ENCODE measurements at regions not wholly inside any gene's neighbourhood (a gene's known extent, or its start where the extent isn't known, plus 50 kb on each side); places are given as distances from the start of the nearest gene placed in this dataset.

GRCh38 chr10:110364531-110364937 is 59.8 kb upstream of the SMNDC1 start:
- no peak for ATAC-seq (replicated peaks in 6 of 8)
- Histone ChIP-seq H3K27ac (no peak overlapping the region), H3K4me3 (no peak overlapping the region), H3K4me1 (replicated peaks in 1 of 2) (peaks cover 0 to 2% of the 10 kb centered on the region in 2 donors)
- WGBS, 10 experiments = 40 to 58% methylated on average over 1 to 2 of the region's 3 CpGs; no CpG with 5 or more reads in 8 of the 10 experiments
- in situ Hi-C loops (cut with MboI; ENCODE audit: low pct_unique_long_range_greater_than_20kb in 2 of 9, low sequenced_read_pairs in 9 of 9, unreplicated experiment in 9 of 9) = loop anchor here in 2 of 9 experiments (25.0 kb wide), 1 partner anchor 173 kb away; no protein-coding TSS in a partner anchor

GRCh38 chr10:110365356-110366143 is 60.8 kb upstream of the SMNDC1 start:
- no peak for ATAC-seq (replicated peaks in 6 of 8)
- Histone ChIP-seq H3K4me3 (no peak overlapping the region), H3K4me1 (replicated peaks in 1 of 2) (peaks cover 0 to 2% of the 10 kb centered on the region in 2 donors), H3K27ac (no peak overlapping the region)
- in situ Hi-C loops (cut with MboI; ENCODE audit: low pct_unique_long_range_greater_than_20kb in 2 of 9, low sequenced_read_pairs in 9 of 9, unreplicated experiment in 9 of 9) = loop anchor here in 2 of 9 experiments (25.0 kb wide), 1 partner anchor 172 kb away; no protein-coding TSS in a partner anchor
- 83 to 100% (median 100%) methylated on average over 1 to 4 of the region's 9 CpGs; no CpG with 5 or more reads in 2 of the 10 experiments for WGBS, 10 experiments

DNA sequence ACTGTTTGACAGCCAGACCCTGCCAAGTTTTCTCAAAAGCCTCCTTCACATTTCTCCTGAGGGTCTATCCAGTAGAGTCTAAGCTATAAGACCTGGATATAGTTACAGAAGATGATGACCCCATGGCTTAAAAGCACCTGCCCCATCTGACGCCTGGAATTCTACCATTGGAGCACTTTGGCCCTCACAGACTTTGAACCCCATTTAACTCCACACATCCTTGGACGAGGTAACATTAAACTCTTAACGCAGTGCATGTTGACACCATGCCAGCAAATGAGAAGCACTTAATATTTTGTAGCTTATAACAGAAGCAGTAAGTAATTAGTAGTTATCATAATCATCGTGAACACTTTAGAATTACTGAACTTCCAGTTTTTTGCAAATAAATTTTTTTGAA is 61.9 kb upstream of the SMNDC1 start:
- in situ Hi-C loops (cut with MboI; ENCODE audit: low pct_unique_long_range_greater_than_20kb in 2 of 9, low sequenced_read_pairs in 9 of 9, unreplicated experiment in 9 of 9) = loop anchor here in 2 of 9 experiments (25.0 kb wide), 1 partner anchor 171 kb away; no protein-coding TSS in a partner anchor
- Histone ChIP-seq H3K27ac (no peak overlapping the region), H3K4me3 (no peak overlapping the region), H3K4me1 (replicated peaks in 1 of 2) (peaks cover 0 to 2% of the 10 kb centered on the region in 2 donors)
- WGBS, 10 experiments = 56 to 92% (median 83%) methylated on average over 1 to 4 of the region's 4 CpGs; no CpG with 5 or more reads in 1 of the 10 experiments
- ATAC-seq (replicated peaks in 6 of 8) = no peak

DNA sequence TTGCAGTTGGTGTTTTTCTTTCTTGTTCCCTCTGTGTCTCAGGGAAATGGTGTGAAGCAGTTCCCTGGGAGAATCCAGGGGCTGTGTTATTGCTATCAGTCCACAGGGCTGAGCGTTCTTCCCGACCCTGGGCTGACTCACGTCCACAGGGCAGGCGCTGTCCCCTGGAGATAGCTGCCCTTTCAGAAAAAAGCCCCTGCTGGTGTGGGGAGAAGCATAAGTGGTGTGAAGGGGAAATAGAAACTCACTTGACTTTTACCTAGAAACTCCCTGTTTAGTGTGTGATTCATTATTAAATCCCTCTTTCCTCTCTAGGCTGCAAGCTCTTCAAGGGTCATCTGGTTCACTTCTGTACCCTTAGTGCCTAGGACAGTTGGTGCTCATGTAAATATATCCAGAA is 63.3 kb upstream of the SMNDC1 start:
- H3K27ac ChIP-seq = no peak overlapping the region
- 20 to 69% (median 53%) methylated on average over 2 to 4 of the region's 4 CpGs; no CpG with 5 or more reads in 6 of the 10 experiments for WGBS, 10 experiments
- no peak overlapping the region for H3K4me3 ChIP-seq
- peaks cover 0 to 2% of the 10 kb centered on the region in 2 donors for H3K4me1 ChIP-seq (replicated peaks in 1 of 2)
- ATAC-seq (replicated peaks in 6 of 8) = peak in 4 of 8 experiments; percentile 27 to 96 (median 52)
- in situ Hi-C loops (cut with MboI; ENCODE audit: low pct_unique_long_range_greater_than_20kb in 2 of 9, low sequenced_read_pairs in 9 of 9, unreplicated experiment in 9 of 9) = loop anchor here in 2 of 9 experiments (25.0 kb wide), 1 partner anchor 169 kb away; no protein-coding TSS in a partner anchor

DNA sequence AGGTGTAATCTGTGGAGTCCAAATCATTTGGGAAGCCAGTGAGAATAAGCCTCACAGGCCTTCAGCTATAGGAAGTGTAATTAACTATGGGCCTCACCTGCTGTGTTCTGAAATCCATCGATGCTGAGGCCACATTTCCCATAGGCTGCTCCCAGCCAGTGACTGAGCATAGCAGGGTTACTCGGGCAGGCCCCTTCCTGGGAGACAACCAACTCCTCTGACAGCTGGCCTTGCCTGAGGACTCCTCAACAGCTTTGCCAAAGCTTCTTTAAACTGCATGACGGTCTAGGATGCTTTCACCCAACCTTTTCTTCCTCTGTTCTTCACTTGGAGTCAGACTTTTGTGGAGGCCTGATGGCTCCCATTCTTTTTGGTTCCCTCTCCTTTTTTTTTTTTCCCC is 63.8 kb upstream of the SMNDC1 start:
- no peak for ATAC-seq (replicated peaks in 6 of 8)
- in situ Hi-C loops (cut with MboI; ENCODE audit: low pct_unique_long_range_greater_than_20kb in 2 of 9, low sequenced_read_pairs in 9 of 9, unreplicated experiment in 9 of 9) = loop anchor here in 2 of 9 experiments (25.0 kb wide), 1 partner anchor 169 kb away; no protein-coding TSS in a partner anchor
- 40 to 100% (median 71%) methylated on average over 1 to 3 of the region's 3 CpGs; no CpG with 5 or more reads in 1 of the 10 experiments for WGBS, 10 experiments
- Histone ChIP-seq H3K27ac (no peak overlapping the region), H3K4me1 (replicated peaks in 1 of 2) (peaks cover 0 to 2% of the 10 kb centered on the region in 2 donors), H3K4me3 (no peak overlapping the region)

DNA sequence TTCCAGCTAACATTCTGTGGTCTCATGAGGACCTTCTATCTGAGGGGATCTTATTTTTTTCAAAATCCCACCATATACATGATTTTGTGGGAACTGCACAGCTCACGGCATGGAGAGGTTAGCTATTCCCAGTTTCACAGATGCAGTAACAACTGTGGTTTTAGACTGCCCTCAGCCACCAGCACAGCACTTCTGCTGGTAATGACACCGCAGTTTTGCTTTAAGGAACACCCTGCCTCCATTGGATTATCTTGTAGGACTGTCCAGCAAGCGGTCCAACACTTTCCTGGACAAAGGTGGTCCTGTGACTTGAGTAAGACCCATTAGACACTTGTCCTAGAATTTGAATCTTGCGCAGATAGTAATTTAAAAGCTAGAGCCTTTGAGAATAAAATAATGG is 65.3 kb upstream of the SMNDC1 start:
- no peak overlapping the region for H3K27ac ChIP-seq
- H3K4me1 ChIP-seq (replicated peaks in 1 of 2) = no peaks in the 10 kb centered on the region
- WGBS, 10 experiments = 73 to 95% (median 82%) methylated on average over 1 to 3 of the region's 4 CpGs; no CpG with 5 or more reads in 4 of the 10 experiments
- in situ Hi-C loops (cut with MboI; ENCODE audit: low pct_unique_long_range_greater_than_20kb in 2 of 9, low sequenced_read_pairs in 9 of 9, unreplicated experiment in 9 of 9) = loop anchor here in 2 of 9 experiments (25.0 kb wide), 1 partner anchor 167 kb away; no protein-coding TSS in a partner anchor
- ATAC-seq (replicated peaks in 6 of 8) = no peak
- no peak overlapping the region for H3K4me3 ChIP-seq

- peaks cover 0 to 6% of the 10 kb centered on the region in 2 donors for H3K4me1 ChIP-seq (replicated peaks in 1 of 2)
- no peak overlapping the region for H3K27ac ChIP-seq
- H3K4me3 ChIP-seq = no peak overlapping the region
- 0 to 83% (median 29%) methylated on average over 1 of the region's 1 CpG; no CpG with 5 or more reads in 4 of the 10 experiments for WGBS, 10 experiments
- in situ Hi-C loops (cut with MboI; ENCODE audit: low pct_unique_long_range_greater_than_20kb in 2 of 9, low sequenced_read_pairs in 9 of 9, unreplicated experiment in 9 of 9) = loop anchor here in 2 of 9 experiments (25.0 kb wide), 1 partner anchor 165 kb away; no protein-coding TSS in a partner anchor
- ATAC-seq (replicated peaks in 6 of 8) = peak in 1 of 8 experiments; percentile 10
Measured at GRCh38 chr10:110372656-110373055, 67.9 kb upstream of the SMNDC1 start.

GRCh38 chr10:110373059-110373458 is 68.3 kb upstream of the SMNDC1 start:
- ATAC-seq (replicated peaks in 6 of 8) = no peak
- Histone ChIP-seq H3K27ac (no peak overlapping the region), H3K4me3 (no peak overlapping the region), H3K4me1 (replicated peaks in 1 of 2) (peaks cover 0 to 6% of the 10 kb centered on the region in 2 donors)
- in situ Hi-C loops (cut with MboI; ENCODE audit: low pct_unique_long_range_greater_than_20kb in 2 of 9, low sequenced_read_pairs in 9 of 9, unreplicated experiment in 9 of 9) = loop anchor here in 2 of 9 experiments (25.0 kb wide), 1 partner anchor 164 kb away; no protein-coding TSS in a partner anchor
- 40 to 100% (median 80%) methylated on average over 1 to 5 of the region's 6 CpGs for WGBS, 10 experiments

DNA sequence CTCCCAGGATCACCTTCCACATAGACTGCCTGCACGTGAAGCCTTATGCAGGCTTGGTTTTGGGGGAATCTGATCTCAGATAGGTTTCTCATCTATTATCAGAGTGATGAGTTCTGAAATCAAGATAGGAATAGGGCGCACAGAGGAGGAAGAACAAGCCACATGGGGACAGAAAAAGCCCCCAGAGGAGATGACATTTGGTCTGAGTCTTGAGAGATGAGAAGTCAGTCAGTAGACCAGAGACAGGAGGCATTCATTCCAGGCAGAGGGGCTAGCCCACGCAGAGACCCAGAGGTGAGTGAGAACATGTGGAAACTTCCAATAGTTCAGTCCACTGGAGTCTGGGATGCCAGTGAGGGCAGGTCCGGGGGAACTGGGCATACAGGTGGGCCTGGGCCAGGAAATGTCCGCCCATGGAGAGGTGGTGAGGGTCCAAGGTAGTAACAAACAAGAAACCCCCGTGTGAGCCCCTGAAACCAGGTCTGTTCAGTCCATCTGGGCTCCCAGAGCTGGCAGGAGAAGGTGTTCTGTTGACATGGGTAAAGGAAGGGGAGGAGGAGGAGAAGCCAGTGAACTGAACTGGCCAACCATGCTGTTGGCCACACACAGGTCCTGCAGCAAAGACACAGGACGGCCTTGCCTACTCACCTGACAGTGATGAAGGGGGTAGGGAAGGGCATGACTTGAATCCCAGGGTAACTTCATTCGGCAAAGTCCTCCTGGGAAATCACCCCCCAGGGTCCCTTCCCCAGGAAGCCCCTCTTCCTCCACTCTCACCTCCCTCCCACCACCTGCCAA is 69.3 kb upstream of the SMNDC1 start:
- H3K4me1 ChIP-seq (replicated peaks in 1 of 2) = peaks cover 0 to 6% of the 10 kb centered on the region in 2 donors
- ATAC-seq (replicated peaks in 6 of 8) = no peak
- in situ Hi-C loops (cut with MboI; ENCODE audit: low pct_unique_long_range_greater_than_20kb in 2 of 9, low sequenced_read_pairs in 9 of 9, unreplicated experiment in 9 of 9) = loop anchor here in 2 of 9 experiments (25.0 kb wide), 1 partner anchor 163 kb away; no protein-coding TSS in a partner anchor
- H3K27ac ChIP-seq = no peak overlapping the region
- H3K4me3 ChIP-seq = no peak overlapping the region
- 0 to 83% (median 70%) methylated on average over 1 to 4 of the region's 8 CpGs; no CpG with 5 or more reads in 4 of the 10 experiments for WGBS, 10 experiments

GRCh38 chr10:110375121-110375520 is 70.4 kb upstream of the SMNDC1 start:
- H3K4me3 ChIP-seq = no peak overlapping the region
- in situ Hi-C loops (cut with MboI; ENCODE audit: low pct_unique_long_range_greater_than_20kb in 2 of 9, low sequenced_read_pairs in 9 of 9, unreplicated experiment in 9 of 9) = no loop called here
- ATAC-seq (replicated peaks in 6 of 8) = no peak
- 100% methylated on average over 1 to 2 of the region's 2 CpGs; no CpG with 5 or more reads in 6 of the 10 experiments for WGBS, 10 experiments
- no peak overlapping the region for H3K27ac ChIP-seq
- H3K4me1 ChIP-seq (replicated peaks in 1 of 2) = peaks cover 0 to 6% of the 10 kb centered on the region in 2 donors

DNA sequence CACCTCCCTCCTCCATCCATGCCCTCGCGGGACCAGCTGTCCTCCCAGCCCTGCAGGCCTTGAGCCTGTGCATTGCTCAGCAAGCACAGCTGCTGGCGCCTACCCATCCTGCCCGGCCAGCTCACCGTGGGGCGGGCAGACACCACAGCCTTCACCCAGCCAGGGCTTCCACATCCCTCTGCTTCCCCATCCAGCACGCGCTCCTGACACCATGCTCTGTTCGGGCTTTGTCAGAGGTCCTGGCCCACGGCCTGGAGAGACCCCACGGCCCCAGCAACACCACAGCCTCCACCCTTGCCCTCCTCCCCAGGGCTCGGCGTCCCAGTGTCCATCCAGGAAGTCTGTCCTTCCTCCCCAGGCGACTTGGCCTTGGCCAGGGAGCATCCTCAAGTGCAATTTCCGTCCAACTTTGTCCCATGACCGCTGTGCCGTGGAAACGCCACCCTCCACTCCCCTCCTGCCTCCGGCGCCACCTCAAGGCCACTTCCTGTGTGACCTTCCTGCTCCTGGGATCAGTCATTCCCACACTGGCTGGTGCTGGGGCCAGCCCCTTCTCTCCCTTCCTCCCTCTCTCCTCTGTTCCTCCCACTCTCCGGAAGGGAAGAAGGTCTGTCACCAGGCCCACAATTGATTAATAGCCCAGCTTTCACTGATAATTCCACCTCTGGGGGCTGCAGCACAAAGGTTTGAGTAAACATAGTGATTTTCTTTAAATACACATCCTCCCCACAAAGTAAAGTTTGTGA is 71.5 kb upstream of the SMNDC1 start:
- ATAC-seq (replicated peaks in 6 of 8) = peak in 4 of 8 experiments; percentile 26 to 52 (median 34)
- no peak overlapping the region for H3K4me3 ChIP-seq
- H3K4me1 ChIP-seq (replicated peaks in 1 of 2) = peaks cover 0 to 6% of the 10 kb centered on the region in 2 donors
- WGBS, 10 experiments = 29 to 100% (median 80%) methylated on average over 1 to 7 of the region's 21 CpGs; no CpG with 5 or more reads in 3 of the 10 experiments
- no peak overlapping the region for H3K27ac ChIP-seq
- in situ Hi-C loops (cut with MboI; ENCODE audit: low pct_unique_long_range_greater_than_20kb in 2 of 9, low sequenced_read_pairs in 9 of 9, unreplicated experiment in 9 of 9) = no loop called here

DNA sequence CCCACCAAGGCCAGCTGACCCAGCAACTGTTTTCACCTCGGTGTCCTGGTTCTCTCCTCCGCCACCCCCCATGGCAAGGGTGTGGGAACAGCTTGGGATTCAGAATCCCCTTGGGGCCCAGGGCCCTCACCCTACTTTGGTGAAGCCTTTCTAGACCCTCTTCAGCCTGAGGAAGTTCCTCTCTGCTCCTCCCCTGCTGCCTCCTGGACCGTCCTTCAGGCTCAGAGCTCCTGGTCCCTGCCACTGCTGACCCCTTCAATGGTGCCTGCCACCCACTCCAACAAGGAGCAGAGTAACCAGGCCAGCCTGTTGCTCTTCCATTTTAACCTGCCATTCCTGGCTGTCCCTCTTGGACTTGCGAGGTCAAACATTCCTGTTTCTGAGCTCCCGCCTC is 72.0 kb upstream of the SMNDC1 start:
- ATAC-seq (replicated peaks in 6 of 8) = no peak
- in situ Hi-C loops (cut with MboI; ENCODE audit: low pct_unique_long_range_greater_than_20kb in 2 of 9, low sequenced_read_pairs in 9 of 9, unreplicated experiment in 9 of 9) = no loop called here
- Histone ChIP-seq H3K4me1 (replicated peaks in 1 of 2) (peaks cover 0 to 6% of the 10 kb centered on the region in 2 donors), H3K27ac (no peak overlapping the region), H3K4me3 (no peak overlapping the region)
- WGBS, 10 experiments = 67 to 86% (median 80%) methylated on average over 1 to 3 of the region's 5 CpGs; no CpG with 5 or more reads in 4 of the 10 experiments
